Activated CD8-positive, alpha-beta memory T cell treated with anti-CD3 and anti-CD28 coated beads for 36 hours (primary cell): ENCODE measurements at regions not wholly inside any gene's neighbourhood (a gene's known extent, or its start where the extent isn't known, plus 50 kb on each side); places are given as distances from the start of the nearest gene placed in this dataset.
"Not testable (repeated sequence)": the region's sequence is repeated elsewhere in the genome, so short reads cannot be mapped to it uniquely, and the experiment has no call there.

Experiments used
- CTCF ChIA-PET: fragments of 350-600 bp; sonication (Branson Sonifier 250); formaldehyde crosslinking; loops from one replicate; lab custom pipeline; 2021; ENCODE audit warnings: antibody characterized with exemption; lab: Charles Lee
- POLR2A ChIA-PET: fragments of 350-600 bp; sonication (Branson Sonifier 250); formaldehyde crosslinking; loops from one replicate; lab custom pipeline; 2021; ENCODE audit warnings: antibody characterized with exemption; lab: Charles Lee

DNA sequence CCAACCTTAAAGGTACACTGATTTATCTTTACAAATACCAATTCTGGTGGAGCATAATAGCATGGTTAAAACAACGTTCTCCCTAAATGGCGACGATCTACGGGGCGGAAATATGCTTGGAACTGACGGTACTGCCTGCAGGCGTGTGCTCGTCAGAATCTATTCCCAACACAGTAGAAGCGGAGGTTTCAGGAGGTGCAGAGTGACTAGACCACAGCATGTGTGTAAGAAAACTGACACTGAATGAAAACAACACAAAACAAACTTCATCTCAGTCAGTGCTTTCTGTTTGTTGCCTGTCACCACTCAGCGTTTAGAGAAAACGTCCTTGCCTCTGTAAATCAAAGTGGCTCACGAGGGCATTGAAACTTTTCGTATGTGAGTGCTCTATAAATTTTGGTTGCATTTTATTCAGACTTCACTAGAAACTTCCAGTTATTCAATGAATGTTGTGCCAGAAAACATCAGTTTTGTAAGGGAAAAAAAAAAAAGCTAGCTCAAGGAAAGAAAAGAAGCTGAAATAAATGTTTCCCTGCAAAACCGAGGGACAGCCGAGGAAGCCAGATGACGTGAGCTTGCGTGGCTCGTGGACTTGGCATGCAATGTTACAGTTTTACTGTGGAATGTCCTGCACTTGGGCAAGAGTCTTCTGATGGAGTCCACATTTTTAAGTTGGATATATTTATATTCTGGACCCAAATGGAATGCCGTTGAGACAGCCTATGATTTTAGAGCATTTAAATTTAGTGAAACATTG, 210.4 kb downstream of the LAT start:
- POLR2A ChIA-PET: not testable (repeated sequence)

DNA sequence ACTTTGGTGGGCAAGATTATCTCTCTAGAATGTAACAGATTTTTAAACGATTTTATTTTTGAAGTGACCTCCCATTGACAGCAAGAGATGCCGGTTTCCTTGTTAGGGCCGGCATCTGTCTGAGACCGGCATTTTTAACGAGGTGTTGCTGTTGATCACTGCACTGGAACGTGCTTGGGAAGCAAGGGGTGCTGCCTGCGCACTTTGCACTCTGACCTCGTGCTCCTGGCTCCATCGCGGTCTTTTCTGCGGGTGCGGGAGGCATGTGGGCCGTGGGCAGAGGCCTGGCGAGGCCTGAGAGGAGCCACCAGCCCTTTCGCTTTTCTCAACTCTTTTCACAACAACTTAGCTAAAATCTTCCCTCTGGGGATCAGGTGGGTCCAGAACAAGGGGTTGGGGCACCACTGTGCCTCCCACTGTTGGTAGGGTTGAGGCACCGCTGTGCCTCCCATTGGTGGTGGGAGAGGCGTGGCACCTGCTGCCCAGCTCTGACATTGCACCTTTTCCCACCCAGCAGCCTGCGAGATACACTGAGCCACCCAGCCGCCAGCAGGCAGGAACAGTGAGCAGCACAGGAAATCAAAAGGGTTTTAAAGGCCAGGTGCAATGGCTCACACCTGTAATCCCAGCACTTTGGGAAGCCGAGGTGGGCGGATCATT, 209.5 kb downstream of the LAT start:
- CTCF ChIA-PET: not testable (repeated sequence)

More for the DNA sequence above, 210.4 kb downstream of the LAT start:
- CTCF ChIA-PET: not testable (repeated sequence)

DNA sequence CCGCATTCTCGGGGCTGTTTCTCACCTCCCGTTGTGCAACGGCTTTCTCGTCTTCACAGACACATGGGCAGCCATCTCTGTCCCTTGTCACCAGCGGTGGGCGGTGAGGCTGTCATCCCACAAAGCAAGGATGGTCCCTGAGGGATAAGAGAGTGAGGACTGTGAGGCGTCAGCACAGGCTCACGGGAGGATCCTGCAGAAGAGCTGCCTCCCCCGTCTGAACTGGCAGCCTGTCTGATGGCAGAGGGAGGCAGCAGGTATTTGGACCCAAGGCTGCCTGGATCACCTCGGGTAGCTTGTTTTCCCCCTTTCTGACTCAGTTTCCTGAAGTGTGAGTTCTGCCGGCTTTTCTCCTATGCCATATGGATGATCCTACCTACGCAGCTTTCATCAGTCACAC, 208.8 kb downstream of the LAT start:
- POLR2A ChIA-PET, CTCF ChIA-PET: not testable (repeated sequence)

More for the DNA sequence above, 209.5 kb downstream of the LAT start:
- POLR2A ChIA-PET: not testable (repeated sequence)

DNA sequence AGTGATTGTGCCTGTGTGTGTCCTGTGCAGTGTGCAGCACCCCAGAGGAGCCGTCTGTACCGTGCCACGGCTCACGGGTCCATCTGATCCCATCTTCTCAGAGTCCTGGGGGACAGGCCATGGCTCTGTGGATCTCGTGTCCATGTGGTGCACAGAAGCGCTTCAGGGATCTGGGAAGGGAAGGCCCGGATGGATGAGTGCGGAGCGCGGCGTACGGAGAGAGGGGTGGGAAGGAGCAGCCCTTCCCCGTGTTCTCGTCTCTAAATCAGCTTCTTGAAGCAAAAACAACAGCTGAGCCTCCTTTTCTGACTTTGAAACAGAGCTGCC, 208.4 kb downstream of the LAT start:
- CTCF ChIA-PET, POLR2A ChIA-PET: not testable (repeated sequence)

DNA sequence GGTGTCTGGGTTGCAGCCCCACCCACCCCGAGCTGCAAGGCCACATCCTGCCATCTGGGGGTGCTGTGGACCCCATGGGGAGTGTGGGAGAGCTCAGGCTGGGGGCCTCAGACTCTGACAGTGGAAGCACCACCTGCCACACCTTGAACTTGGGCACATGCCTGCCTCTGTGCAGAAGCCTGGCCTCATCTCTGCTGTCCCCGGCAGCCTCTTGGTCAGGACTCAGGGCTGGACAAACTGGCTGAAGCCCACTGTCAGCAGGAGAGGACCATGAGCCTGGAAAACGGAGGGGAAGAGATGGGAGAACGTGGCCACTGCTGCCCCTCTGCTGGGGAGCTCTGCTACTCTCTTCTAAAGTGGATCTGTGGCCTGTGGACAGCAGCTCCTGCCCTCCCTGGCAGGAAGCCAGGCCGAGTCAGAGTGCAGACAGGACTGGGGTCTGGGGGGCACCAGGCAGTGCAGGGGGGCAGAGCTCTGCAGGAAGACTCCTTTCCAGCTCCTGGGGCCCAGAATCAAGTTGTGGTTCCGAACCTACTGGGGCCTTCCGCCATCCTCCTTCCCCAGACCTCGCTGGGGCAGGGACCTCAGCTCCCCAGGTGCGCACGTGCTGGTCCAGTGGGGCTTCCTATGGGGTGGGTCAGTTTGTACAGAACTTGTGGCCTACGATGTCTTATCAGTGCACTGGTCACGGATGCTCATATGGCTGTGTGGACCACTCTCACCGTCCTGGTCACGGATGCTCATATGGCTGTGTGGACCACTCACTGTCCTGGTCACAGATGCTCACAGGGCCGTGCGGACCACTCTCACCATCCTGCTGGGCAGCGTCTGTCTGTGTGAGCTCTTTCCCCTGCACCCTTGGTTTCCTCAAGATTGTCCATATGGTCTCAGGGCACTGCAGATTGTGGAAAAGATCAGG, 207.7 kb downstream of the LAT start:
- CTCF ChIA-PET: no interaction called here
- POLR2A ChIA-PET: no interaction called here

DNA sequence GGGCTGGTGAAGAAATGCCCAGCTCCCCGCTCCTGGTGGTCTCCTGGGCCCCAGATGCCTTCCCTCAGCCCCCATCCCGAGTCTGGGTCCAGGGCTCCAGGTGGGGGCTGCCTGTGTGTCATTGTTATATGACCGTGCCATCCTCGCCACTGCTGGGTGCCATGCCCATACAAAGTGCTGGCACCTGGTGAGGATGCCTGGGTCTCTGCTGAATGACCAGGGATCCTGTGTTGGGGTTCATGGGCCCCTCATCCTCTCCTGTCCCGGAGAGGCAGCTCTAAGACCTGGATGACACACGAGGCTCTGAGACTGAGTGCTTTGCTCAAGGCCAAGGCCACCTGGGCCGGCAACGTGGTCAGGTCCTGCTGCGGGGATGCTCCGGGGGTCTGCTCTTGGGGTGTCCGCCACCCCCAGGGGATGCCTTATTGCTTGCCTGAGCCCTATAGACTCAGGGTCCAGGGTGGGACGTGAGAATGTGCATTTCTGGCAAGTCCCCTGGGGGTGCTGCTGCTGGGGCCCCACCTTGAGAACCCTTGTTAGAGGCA, 206.9 kb downstream of the LAT start:
- CTCF ChIA-PET, POLR2A ChIA-PET: not testable (repeated sequence)

DNA sequence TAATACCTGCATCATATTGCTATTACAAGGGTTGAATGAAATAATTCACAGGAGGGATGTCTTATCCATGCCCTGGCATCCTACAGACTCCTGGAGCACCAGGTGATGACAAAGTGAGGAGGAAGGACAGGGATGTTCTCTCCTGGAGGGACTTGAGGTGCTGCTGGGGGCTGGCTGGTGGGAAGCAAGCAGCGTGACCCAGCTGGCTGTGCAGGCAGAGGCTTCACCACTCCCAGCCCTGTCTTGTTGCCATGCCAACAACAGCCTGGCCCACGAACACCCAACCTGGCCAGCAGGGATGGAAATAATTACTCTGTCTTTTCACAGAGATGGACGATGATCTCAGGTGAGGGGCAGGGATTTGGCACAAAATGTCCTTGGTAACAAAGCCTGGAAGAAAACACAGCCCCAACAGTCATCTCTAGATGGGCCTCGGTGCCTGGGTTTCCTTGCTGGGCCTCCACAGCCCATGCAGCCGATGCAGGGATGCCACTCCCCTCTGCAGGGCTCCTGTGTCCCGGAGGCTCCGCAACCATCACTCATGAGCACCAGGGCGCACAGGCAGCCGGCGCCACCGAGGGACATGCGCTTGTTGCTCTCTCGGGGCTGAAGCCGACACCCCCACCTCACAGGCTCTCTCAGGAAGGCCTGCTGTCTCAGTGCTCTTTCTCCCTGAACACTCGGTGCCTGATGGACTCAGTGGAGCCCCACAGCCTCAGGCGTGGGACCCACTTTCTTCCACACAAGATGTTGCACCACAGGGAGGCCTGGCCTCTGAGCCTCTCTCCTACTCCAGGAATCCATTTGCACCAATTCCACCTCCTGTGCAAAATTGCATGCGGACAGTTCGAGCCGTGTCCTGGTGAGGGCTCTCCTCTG, 205.9 kb downstream of the LAT start:
- CTCF ChIA-PET, POLR2A ChIA-PET: not testable (repeated sequence)

DNA sequence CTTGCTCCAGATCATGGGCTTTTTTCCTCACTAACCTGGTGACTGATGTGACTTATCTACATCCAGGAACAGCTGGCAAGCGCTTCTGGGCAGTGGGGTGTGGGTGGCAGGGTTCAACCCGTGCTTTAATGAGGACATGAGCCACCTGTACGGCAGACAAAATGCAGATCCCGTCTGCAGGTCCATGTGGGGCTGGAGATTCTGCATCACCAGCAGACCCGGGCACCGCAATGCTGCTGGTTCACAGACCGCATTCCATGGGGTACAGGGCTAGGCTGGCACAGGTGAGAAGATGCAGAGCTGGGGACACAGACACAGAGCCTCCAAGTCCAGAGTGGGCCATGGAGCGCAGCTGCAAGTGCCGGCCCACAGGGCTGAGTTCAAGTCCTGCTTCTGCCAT, 204.0 kb downstream of the LAT start:
- POLR2A ChIA-PET, CTCF ChIA-PET: not testable (repeated sequence)

DNA sequence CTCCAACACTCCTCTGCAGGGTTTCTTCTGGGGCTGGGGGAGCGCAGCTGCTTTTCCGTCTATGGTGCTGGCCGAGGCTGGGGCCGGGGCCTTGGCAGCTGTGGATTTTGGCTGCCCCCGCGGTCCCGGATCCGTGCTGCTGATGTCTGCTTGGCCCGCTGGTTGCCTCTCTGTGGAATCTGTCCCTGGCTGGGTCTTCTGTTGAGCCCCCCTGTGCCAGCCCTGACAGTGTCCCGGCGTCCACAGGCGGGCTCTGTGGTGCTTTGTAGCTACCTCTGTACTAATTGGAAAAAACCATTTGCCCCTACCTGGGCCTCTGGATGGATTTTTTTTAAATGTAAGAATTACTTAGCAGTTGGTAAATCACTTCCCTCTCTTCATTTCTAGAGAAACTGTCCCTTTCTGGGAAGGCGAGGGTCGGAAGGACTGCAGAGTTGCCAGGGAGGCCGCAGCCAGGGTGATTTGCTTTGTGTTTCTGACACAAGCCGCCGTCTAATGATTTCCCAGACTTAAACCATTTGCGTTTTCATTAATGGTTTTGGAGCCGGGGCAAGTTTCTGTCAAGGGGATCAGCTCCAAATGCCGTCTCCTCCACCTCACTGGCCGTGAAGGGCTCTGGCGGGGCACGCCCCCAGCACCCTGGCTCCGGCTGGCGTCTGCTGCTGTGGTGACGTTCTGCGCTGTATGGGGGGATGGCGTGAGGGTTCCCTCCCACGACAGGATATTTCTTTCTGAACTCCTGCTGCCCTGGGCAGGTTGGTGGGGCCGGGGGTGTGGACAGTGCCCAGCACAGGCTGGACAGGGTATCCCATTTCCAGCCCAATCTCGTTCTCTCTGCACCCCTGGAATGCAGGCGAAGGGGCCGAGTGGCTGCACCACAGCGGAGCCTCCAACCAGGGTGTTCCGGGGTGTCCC, 201.7 kb downstream of the LAT start:
- CTCF ChIA-PET, POLR2A ChIA-PET: not testable (repeated sequence)

DNA sequence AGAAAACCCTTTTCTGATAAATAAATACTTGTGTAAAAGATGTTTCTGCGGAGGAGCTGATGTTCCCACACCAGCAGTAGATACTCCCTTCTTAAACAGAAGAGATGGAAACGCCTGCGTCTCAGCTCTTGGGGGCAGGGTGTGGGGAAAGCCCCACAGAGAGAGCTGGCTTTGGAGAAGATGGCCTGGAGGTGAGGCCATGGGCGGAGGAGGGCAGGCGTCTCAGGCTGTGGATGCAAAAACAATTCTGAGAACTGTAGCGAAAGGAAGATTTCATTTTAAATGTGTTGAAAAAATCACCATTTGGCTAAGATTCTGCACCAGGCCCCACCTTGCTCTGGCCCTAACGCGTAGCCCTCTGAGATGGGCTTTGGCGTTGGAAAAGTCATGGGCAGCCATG, 201.0 kb downstream of the LAT start:
- CTCF ChIA-PET, POLR2A ChIA-PET: not testable (repeated sequence)

DNA sequence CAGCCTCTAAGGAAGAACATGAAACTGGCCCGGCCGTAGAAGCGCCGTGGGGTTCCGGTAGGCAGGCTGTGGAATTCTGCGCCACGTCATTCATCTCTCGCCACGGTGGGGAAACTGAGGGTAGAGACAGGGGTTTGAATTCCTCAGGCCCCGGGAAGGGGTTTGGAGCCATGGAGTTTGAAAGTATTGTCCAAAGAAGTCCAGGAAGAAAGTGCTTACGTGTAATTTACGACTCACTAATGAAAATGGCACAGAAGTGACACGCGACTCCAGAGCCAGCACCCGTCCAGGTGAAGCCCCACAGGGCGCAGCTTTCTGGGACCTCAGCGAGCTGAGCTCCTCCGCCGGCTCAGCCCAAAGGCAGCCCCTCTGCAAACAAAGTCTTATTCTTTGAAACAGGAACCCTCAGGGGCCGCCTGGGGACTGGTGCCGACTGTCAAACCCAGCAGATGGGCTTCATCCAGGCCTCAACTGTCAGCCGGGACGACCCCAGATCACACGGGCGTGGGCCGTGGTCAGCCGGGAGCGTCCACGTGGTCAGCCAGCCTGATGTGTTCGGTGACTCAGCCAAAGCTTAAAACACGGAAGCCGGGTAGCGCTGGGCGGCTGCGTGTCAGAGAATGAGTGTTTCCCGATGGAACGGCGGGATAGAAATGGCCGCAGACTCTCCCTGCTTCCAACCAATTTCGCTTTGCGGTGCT, 200.0 kb downstream of the LAT start:
- CTCF ChIA-PET, POLR2A ChIA-PET: not testable (repeated sequence)

DNA sequence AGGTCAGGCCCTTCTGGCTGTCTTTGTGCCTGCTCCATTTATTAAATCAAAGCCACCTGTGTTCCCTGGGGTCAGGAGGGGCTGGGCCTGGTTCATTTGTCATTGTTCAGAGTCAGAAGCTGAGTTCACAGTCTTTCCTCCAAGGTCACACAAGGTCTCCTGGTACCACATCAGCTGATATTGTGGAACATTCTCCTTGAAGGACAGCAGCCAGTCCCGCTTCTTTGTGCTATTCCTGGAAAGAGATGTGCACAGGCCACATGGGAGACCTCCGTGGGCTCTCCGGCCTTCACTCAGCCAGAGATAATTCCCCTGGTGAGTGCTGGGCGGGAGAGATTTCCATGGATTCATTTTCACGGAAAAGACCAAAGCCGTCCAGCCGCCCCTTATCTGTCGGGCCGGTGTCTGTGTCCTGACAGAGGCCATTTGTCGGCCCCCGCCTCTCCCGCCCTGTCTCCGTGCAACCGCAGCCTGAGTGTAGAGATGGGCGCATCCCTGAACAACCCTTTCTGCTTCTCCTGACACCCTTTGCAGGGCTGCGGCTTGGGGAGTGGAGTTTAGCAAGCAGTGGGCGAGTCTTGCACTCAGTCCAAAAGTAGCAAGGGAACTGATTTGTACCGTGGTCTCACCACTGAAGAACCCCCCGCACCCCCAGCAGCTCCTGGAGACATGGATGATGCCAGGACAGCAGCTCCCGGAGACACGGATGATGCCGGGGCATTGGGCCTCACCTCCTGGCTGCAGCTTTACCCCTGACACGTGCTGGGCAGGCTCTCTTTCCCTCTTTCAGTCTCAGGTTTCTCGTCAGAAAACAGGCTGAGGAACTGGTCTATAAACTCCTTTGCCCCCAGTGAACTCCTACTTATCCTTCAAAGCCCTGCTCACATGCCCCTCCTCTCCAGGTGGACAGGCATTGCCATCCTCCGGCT, 198.4 kb downstream of the LAT start:
- CTCF ChIA-PET, POLR2A ChIA-PET: not testable (repeated sequence)

DNA sequence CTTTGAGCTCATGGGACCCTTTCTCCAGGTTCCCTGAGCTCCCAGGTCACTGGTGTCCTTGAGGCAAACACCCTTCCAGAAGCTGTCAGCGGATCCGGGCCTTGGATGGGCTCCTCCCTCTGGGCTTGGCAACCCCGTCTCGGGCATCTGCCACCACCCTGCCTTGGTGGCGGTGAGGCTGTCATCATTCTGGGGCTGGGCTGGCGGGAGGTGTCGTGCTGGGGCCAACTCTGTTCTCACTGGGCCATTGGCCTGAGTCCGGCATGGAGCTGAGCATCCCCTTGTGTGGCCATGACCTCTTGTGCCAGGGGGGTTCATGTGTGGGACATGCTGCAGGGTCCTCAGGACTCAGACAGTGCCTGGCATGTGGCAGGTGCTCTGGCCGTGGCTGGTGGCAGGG, 197.6 kb downstream of the LAT start:
- POLR2A ChIA-PET: no interaction called here

DNA sequence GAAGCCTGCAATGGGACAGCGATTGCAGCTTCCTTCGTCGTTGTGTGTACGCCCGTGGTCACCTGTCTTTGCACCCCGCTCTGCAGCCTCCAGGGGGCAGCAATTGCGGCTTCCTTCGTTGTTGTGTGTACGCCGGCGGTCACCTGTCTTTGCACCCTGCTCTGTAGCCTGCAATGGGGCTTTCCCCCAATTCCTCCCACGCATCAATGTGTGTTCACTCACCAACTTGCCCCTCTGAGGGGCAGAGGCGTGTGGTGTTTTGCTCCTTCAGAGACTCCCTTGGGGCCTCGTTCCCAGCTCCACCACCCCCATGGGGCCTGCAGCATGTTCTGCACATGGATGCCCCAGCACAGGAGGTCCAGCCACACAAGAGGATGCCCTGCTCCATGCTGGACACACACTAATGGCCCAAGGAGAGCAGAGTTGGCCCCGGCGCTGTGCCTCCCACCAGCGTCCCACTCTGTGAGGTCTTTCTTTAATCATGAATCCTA, 197.1 kb downstream of the LAT start:
- CTCF ChIA-PET, POLR2A ChIA-PET: not testable (repeated sequence)

More for the DNA sequence above, 197.6 kb downstream of the LAT start:
- CTCF ChIA-PET: no interaction called here

DNA sequence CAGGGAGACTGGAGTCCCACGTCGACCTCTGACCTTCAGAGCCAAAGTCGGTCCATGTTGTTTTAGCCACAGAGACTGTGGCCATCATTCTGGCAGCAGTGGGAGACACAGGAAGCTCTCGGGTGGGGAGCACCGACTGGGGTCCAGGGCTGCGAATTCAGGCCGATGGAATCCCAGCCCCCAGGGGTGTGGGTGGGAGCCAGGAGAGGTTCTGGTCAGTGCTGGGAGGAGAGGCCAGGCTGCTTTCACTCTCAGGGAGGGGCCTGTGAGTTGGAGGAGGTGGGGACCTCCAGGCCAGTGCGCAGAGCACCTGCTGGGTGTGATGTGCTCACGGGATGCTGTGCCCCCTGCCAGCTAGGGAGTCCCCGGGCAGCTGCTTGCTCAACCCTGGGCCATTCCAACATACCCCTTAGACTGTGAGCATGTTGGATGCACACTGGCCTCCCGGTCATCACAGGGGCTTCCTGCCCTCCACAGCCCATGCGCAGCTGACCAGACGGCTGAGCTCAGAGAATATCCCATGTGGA, 196.5 kb downstream of the LAT start:
- POLR2A ChIA-PET, CTCF ChIA-PET: not testable (repeated sequence)

DNA sequence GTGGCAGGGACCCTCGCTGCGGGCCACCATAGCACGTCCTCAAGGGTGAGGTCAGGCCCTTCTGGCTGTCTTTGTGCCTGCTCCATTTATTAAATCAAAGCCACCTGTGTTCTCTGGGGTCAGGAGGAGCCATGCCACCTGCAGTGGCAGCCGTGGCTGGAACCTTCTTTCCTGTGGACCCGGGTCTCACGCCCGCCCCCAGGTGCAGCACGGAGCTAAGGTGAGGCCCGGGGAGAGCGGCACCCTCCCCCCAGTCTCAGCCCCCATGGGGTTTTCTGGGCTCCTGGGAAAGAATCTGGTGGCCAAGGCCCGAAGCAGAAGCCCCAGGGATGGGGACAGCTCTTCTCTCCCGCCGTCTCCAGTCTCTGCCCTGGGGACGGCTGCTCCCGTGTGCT, 195.4 kb downstream of the LAT start:
- POLR2A ChIA-PET, CTCF ChIA-PET: not testable (repeated sequence)
